ENCODE measurements at regions not wholly inside any gene's neighbourhood (a gene's known extent, or its start where the extent isn't known, plus 50 kb on each side); places are given as distances from the start of the nearest gene placed in this dataset.

DNA sequence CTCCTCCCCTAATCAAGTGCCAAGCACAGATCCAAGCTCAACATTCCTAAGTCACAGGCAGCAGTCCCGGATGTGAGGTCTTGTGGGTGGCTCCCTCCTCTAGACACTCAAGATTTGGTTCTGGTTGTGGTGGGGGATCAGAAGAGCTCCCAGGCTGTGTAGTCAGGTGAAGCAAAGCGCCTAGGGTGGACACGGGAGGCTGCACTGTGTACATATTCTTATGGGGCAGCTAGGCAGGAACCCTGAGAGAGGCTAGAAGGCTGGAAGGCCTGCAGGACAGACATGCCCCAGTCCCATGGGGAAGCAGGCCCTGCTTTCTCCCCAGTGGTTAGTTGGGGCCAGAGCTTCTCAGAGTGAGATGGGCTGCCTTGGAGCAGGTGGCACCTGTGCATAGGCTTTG is 118.9 kb downstream of the DDX3Y start:
- Histone ChIP-seq H3K4me2 (ENCODE audit: low read length) (no peak overlapping the region), H3K27ac (ENCODE audit: low read depth, low read length) (no peak overlapping the region), H4K20me1 (ENCODE audit: insufficient read depth) (no peaks in the 10 kb centered on the region), H3K79me2 (ENCODE audit: insufficient read depth, low read length) (no peaks in the 10 kb centered on the region), H2AFZ (ENCODE audit: low read depth, low read length, poor library complexity, severe bottlenecking) (no peak overlapping the region), H3K9me2 (ENCODE audit: insufficient read depth) (no peaks in the 10 kb centered on the region), H3K9me3 (ENCODE audit: control insufficient read depth in 1 of 2, insufficient read depth in 1 of 2, low read depth in 1 of 2, low read length in 2 of 2) (no peaks in the 10 kb centered on the region), H3K9ac (ENCODE audit: low read length) (no peak overlapping the region), H3K27me3 (ENCODE audit: insufficient read depth, low read length) (no peaks in the 10 kb centered on the region), H3K4me1 (ENCODE audit: control insufficient read depth in 1 of 2, insufficient read depth in 2 of 2, low read length in 2 of 2) (no peaks in the 10 kb centered on the region), H3K4me3 (replicated peaks in 1 of 2; ENCODE audit: low read depth in 1 of 2, low read length in 2 of 2) (no peak overlapping the region), H3K36me3 (ENCODE audit: control insufficient read depth in 1 of 2, insufficient read depth in 2 of 2, low read length in 2 of 2) (no peaks in the 10 kb centered on the region)
- intact Hi-C loops (cut with micrococcal nuclease), result no loop called here
- ATAC-seq, result no peak
- POLR2A ChIA-PET, result no interaction called here
- CTCF ChIA-PET, result no interaction called here
- RAD21 ChIA-PET (ENCODE audit: low non-redundant PET in 1 of 2, low total read pairs in 2 of 2, uncharacterized antibody in 2 of 2, unreplicated experiment in 2 of 2), result no interaction called here
- no peak for TF ChIP-seq POLR2A (IDR thresholded peaks at IDR 0.05; ENCODE audit: borderline replicate concordance, extremely low read depth, insufficient read depth, insufficient read length)
- TF ChIP-seq ELF1 (IDR thresholded peaks at IDR 0.05; ENCODE audit: borderline replicate concordance, low read depth), result no peak
- no peak for TF ChIP-seq RAD21 (IDR thresholded peaks at IDR 0.05; ENCODE audit: low read depth)
- BruUV-seq (replicated peaks), result no TSS peak
- no peak for DNase-seq (ENCODE audit: low read depth, low spot score)

DNA sequence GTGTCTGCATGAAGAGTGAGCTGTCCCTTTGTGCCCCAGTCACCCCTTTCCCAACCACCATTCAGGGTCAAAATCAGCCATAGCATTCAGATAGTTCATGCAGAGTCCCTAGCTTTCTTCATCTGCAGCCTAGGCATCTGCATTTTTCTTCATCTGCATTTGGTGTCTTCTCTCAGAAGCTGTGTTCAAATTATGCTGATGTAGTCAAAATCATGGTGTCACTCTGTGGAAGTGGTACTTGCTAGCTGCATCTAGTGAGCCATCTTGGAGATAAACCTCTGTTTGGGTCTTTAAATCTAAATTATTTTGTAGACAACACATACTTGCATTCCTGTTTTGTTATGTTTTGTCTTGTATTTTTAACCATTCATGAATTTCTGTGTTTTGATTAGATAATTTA is 119.8 kb downstream of the DDX3Y start:
- TF ChIP-seq JUND (IDR thresholded peaks at IDR 0.05) (no peak), EZH2 (IDR thresholded peaks at IDR 0.05) (no peak), YY1 (IDR thresholded peaks at IDR 0.05; ENCODE audit: extremely low read depth, insufficient replicate concordance, low read depth, low read length) (no peak), RAD21 (IDR thresholded peaks at IDR 0.05; ENCODE audit: low read depth) (no peak), SRF (IDR thresholded peaks at IDR 0.05; ENCODE audit: low read depth) (no peak), SP1 (IDR thresholded peaks at IDR 0.05; ENCODE audit: low read depth) (no peak), FOSL1 (IDR thresholded peaks at IDR 0.05; ENCODE audit: low read depth) (no peak), TCF7L2 (IDR thresholded peaks at IDR 0.05; ENCODE audit: borderline replicate concordance, extremely low read depth, insufficient read depth, insufficient read length) (no peak)
- TF ChIP-seq, protein P1, sequence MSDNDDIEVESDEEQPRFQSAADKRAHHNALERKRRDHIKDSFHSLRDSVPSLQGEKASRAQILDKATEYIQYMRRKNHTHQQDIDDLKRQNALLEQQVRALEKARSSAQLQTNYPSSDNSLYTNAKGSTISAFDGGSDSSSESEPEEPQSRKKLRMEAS (IDR thresholded peaks at IDR 0.05), result no peak
- TF ChIP-seq, protein P2, sequence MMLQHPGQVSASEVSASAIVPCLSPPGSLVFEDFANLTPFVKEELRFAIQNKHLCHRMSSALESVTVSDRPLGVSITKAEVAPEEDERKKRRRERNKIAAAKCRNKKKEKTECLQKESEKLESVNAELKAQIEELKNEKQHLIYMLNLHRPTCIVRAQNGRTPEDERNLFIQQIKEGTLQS (IDR thresholded peaks at IDR 0.05), result no peak
- TF ChIP-seq, protein P3, sequence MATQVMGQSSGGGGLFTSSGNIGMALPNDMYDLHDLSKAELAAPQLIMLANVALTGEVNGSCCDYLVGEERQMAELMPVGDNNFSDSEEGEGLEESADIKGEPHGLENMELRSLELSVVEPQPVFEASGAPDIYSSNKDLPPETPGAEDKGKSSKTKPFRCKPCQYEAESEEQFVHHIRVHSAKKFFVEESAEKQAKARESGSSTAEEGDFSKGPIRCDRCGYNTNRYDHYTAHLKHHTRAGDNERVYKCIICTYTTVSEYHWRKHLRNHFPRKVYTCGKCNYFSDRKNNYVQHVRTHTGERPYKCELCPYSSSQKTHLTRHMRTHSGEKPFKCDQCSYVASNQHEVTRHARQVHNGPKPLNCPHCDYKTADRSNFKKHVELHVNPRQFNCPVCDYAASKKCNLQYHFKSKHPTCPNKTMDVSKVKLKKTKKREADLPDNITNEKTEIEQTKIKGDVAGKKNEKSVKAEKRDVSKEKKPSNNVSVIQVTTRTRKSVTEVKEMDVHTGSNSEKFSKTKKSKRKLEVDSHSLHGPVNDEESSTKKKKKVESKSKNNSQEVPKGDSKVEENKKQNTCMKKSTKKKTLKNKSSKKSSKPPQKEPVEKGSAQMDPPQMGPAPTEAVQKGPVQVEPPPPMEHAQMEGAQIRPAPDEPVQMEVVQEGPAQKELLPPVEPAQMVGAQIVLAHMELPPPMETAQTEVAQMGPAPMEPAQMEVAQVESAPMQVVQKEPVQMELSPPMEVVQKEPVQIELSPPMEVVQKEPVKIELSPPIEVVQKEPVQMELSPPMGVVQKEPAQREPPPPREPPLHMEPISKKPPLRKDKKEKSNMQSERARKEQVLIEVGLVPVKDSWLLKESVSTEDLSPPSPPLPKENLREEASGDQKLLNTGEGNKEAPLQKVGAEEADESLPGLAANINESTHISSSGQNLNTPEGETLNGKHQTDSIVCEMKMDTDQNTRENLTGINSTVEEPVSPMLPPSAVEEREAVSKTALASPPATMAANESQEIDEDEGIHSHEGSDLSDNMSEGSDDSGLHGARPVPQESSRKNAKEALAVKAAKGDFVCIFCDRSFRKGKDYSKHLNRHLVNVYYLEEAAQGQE (IDR thresholded peaks at IDR 0.05; ENCODE audit: low read depth), result no peak
- TF ChIP-seq, protein P4, sequence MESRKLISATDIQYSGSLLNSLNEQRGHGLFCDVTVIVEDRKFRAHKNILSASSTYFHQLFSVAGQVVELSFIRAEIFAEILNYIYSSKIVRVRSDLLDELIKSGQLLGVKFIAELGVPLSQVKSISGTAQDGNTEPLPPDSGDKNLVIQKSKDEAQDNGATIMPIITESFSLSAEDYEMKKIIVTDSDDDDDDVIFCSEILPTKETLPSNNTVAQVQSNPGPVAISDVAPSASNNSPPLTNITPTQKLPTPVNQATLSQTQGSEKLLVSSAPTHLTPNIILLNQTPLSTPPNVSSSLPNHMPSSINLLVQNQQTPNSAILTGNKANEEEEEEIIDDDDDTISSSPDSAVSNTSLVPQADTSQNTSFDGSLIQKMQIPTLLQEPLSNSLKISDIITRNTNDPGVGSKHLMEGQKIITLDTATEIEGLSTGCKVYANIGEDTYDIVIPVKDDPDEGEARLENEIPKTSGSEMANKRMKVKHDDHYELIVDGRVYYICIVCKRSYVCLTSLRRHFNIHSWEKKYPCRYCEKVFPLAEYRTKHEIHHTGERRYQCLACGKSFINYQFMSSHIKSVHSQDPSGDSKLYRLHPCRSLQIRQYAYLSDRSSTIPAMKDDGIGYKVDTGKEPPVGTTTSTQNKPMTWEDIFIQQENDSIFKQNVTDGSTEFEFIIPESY (IDR thresholded peaks at IDR 0.05; ENCODE audit: extremely low read depth, insufficient replicate concordance, low read length), result no peak
- ChIA-PET RAD21 (ENCODE audit: low non-redundant PET in 1 of 2, low total read pairs in 2 of 2, uncharacterized antibody in 2 of 2, unreplicated experiment in 2 of 2) (no interaction called here), CTCF (no interaction called here), POLR2A (no interaction called here)
- H3K36me3 ChIP-seq (ENCODE audit: control insufficient read depth in 1 of 2, insufficient read depth in 2 of 2, low read length in 2 of 2), result no peaks in the 10 kb centered on the region
- ATAC-seq (no peak), DNase-seq (ENCODE audit: low read depth, low spot score) (no peak)
- intact Hi-C loops (cut with micrococcal nuclease), result no loop called here
- H3K4me3 ChIP-seq (replicated peaks in 1 of 2; ENCODE audit: low read depth in 1 of 2, low read length in 2 of 2), result no peak overlapping the region
- no peak overlapping the region for H3K4me2 ChIP-seq (ENCODE audit: low read length)
- H3K9me2 ChIP-seq (ENCODE audit: insufficient read depth), result no peaks in the 10 kb centered on the region
- H4K20me1 ChIP-seq (ENCODE audit: insufficient read depth), result no peaks in the 10 kb centered on the region
- no peak overlapping the region for H2AFZ ChIP-seq (ENCODE audit: low read depth, low read length, poor library complexity, severe bottlenecking)
- no peak overlapping the region for H3K9ac ChIP-seq (ENCODE audit: low read length)
- H3K27me3 ChIP-seq (ENCODE audit: insufficient read depth, low read length), result no peaks in the 10 kb centered on the region
- BruUV-seq (replicated peaks), result no TSS peak
- H3K9me3 ChIP-seq (ENCODE audit: control insufficient read depth in 1 of 2, insufficient read depth in 1 of 2, low read depth in 1 of 2, low read length in 2 of 2), result no peaks in the 10 kb centered on the region
- no peaks in the 10 kb centered on the region for H3K79me2 ChIP-seq (ENCODE audit: insufficient read depth, low read length)
- H3K4me1 ChIP-seq (ENCODE audit: control insufficient read depth in 1 of 2, insufficient read depth in 2 of 2, low read length in 2 of 2), result no peaks in the 10 kb centered on the region
- no peak overlapping the region for H3K27ac ChIP-seq (ENCODE audit: low read depth, low read length)

All from HCT116 (cell line).